GM18858 (cell line): ENCODE measurements at regions not wholly inside any gene's neighbourhood (a gene's known extent, or its start where the extent isn't known, plus 50 kb on each side); places are given as distances from the start of the nearest gene placed in this dataset.

Experiments
- ATAC-seq: cut with Tn5 transposase; IDR thresholded peaks from one replicate; pipeline ENCODE4 v1.9.1; 2021; ENCODE audit not compliant: unreplicated experiment

GRCh38 chr16:51556694-51557340 is 405.7 kb upstream of the SALL1 start:
- ATAC-seq = no peak

- no peak for ATAC-seq
Measured at GRCh38 chr16:51553910-51554309, 402.8 kb upstream of the SALL1 start.

- no peak for ATAC-seq
Measured at GRCh38 chr16:51553314-51553713, 402.2 kb upstream of the SALL1 start.

- ATAC-seq = no peak
Measured at GRCh38 chr16:51550800-51551347, 399.8 kb upstream of the SALL1 start.

- ATAC-seq = no peak
Measured at GRCh38 chr16:51549836-51550235, 398.8 kb upstream of the SALL1 start.

GRCh38 chr16:51545951-51546350 is 394.9 kb upstream of the SALL1 start:
- no peak for ATAC-seq

- no peak for ATAC-seq
Measured at GRCh38 chr16:51544851-51545467, 393.9 kb upstream of the SALL1 start.

- ATAC-seq = no peak
Measured at GRCh38 chr16:51543971-51544370, 392.9 kb upstream of the SALL1 start.

GRCh38 chr16:51542981-51543815 is 392.1 kb upstream of the SALL1 start:
- no peak for ATAC-seq

GRCh38 chr16:51540259-51540658 is 389.2 kb upstream of the SALL1 start:
- no peak for ATAC-seq

- ATAC-seq = no peak
Measured at GRCh38 chr16:51538707-51539498, 387.8 kb upstream of the SALL1 start.

- no peak for ATAC-seq
Measured at GRCh38 chr16:51535591-51535990, 384.5 kb upstream of the SALL1 start.

- ATAC-seq = no peak
Measured at GRCh38 chr16:51532551-51532950, 381.5 kb upstream of the SALL1 start.

- ATAC-seq = no peak
Measured at GRCh38 chr16:51531271-51531670, 380.2 kb upstream of the SALL1 start.

GRCh38 chr16:51527349-51527748 is 376.3 kb upstream of the SALL1 start:
- ATAC-seq = no peak

- no peak for ATAC-seq
Measured at GRCh38 chr16:51526621-51527020, 375.6 kb upstream of the SALL1 start.

GRCh38 chr16:51524555-51525373 is 373.7 kb upstream of the SALL1 start:
- ATAC-seq = no peak

- no peak for ATAC-seq
Measured at GRCh38 chr16:51524070-51524469, 373.0 kb upstream of the SALL1 start.

- ATAC-seq = no peak
Measured at GRCh38 chr16:51523400-51523799, 372.3 kb upstream of the SALL1 start.

GRCh38 chr16:51522902-51523301 is 371.8 kb upstream of the SALL1 start:
- ATAC-seq = no peak
